ENCODE measurements at regions not wholly inside any gene's neighbourhood (a gene's known extent, or its start where the extent isn't known, plus 50 kb on each side); places are given as distances from the start of the nearest gene placed in this dataset.

GRCh38 chr15:96595951-96596350 lies 265.5 kb downstream of the NR2F2 start:
- Histone ChIP-seq H3K36me3 (ENCODE audit: control insufficient read depth, insufficient read depth, low read length) (no peaks in the 10 kb centered on the region), H3K4me3 (ENCODE audit: low read depth, low read length) (no peak overlapping the region), H3K9me3 (no peaks in the 10 kb centered on the region), H3K27me3 (replicated peaks; ENCODE audit: control insufficient read depth, insufficient read depth, low read length) (no peaks in the 10 kb centered on the region; the same call in 1 of the 2 replicates), H3K4me1 (no peaks in the 10 kb centered on the region)
- no peak overlapping the region for H3K4me3 Mint-ChIP-seq (ENCODE audit: unreplicated experiment)
- DNase-seq, result no peak
- H3K27me3 Mint-ChIP-seq (ENCODE audit: insufficient read depth, unreplicated experiment), result peaks cover 2% of the 10 kb centered on the region
- no peaks in the 10 kb centered on the region for H3K4me1 Mint-ChIP-seq (ENCODE audit: low read depth, unreplicated experiment)
- ChIA-PET POLR2A (no interaction called here), CTCF (no interaction called here)
- TF ChIP-seq CTCF (IDR thresholded peaks at IDR 0.05; ENCODE audit: insufficient read depth in 1 of 2, low read depth in 1 of 2, low read length in 1 of 2, severe bottlenecking in 1 of 2, unreplicated experiment in 1 of 2), result no peak
- H3K27ac Mint-ChIP-seq (ENCODE audit: unreplicated experiment), result no peak overlapping the region
- intact Hi-C loops (cut with micrococcal nuclease; ENCODE audit: unreplicated experiment), result no loop called here
- H3K36me3 Mint-ChIP-seq (ENCODE audit: insufficient read depth, unreplicated experiment), result no peaks in the 10 kb centered on the region
- no TSS peak for BruUV-seq (replicated peaks)
- no peaks in the 10 kb centered on the region for H3K9me3 Mint-ChIP-seq (ENCODE audit: unreplicated experiment)

GRCh38 chr15:96598514-96598913 lies 268.0 kb downstream of the NR2F2 start:
- Mint-ChIP-seq H3K9me3 (ENCODE audit: unreplicated experiment) (no peaks in the 10 kb centered on the region), H3K27ac (ENCODE audit: unreplicated experiment) (no peak overlapping the region), H3K4me3 (ENCODE audit: unreplicated experiment) (no peak overlapping the region), H3K4me1 (ENCODE audit: low read depth, unreplicated experiment) (no peaks in the 10 kb centered on the region), H3K36me3 (ENCODE audit: insufficient read depth, unreplicated experiment) (no peaks in the 10 kb centered on the region), H3K27me3 (ENCODE audit: insufficient read depth, unreplicated experiment) (no peaks in the 10 kb centered on the region)
- no peaks in the 10 kb centered on the region; the same call in 1 of the 2 replicates for H3K27me3 ChIP-seq (replicated peaks; ENCODE audit: control insufficient read depth, insufficient read depth, low read length)
- no peak for TF ChIP-seq CTCF (IDR thresholded peaks at IDR 0.05; ENCODE audit: insufficient read depth in 1 of 2, low read depth in 1 of 2, low read length in 1 of 2, severe bottlenecking in 1 of 2, unreplicated experiment in 1 of 2)
- H3K4me1 ChIP-seq, result no peaks in the 10 kb centered on the region
- no peak for DNase-seq
- no peaks in the 10 kb centered on the region for H3K9me3 ChIP-seq
- intact Hi-C loops (cut with micrococcal nuclease; ENCODE audit: unreplicated experiment), result no loop called here
- ChIA-PET CTCF (no interaction called here), POLR2A (no interaction called here)
- H3K4me3 ChIP-seq (ENCODE audit: low read depth, low read length), result no peak overlapping the region
- no peaks in the 10 kb centered on the region for H3K36me3 ChIP-seq (ENCODE audit: control insufficient read depth, insufficient read depth, low read length)
- no TSS peak for BruUV-seq (replicated peaks)

- POLR2A ChIA-PET, result no interaction called here
- Mint-ChIP-seq H3K4me1 (ENCODE audit: low read depth, unreplicated experiment) (no peaks in the 10 kb centered on the region), H3K27ac (ENCODE audit: unreplicated experiment) (no peak overlapping the region), H3K9me3 (ENCODE audit: unreplicated experiment) (no peaks in the 10 kb centered on the region), H3K27me3 (ENCODE audit: insufficient read depth, unreplicated experiment) (no peaks in the 10 kb centered on the region), H3K4me3 (ENCODE audit: unreplicated experiment) (no peak overlapping the region), H3K36me3 (ENCODE audit: insufficient read depth, unreplicated experiment) (no peaks in the 10 kb centered on the region)
- H3K4me3 ChIP-seq (ENCODE audit: low read depth, low read length), result no peak overlapping the region
- CTCF ChIA-PET, result no interaction called here
- H3K27me3 ChIP-seq (replicated peaks; ENCODE audit: control insufficient read depth, insufficient read depth, low read length), result no peaks in the 10 kb centered on the region; the same call in 1 of the 2 replicates
- TF ChIP-seq CTCF (IDR thresholded peaks at IDR 0.05; ENCODE audit: insufficient read depth in 1 of 2, low read depth in 1 of 2, low read length in 1 of 2, severe bottlenecking in 1 of 2, unreplicated experiment in 1 of 2), result no peak
- BruUV-seq (replicated peaks), result no TSS peak
- no peaks in the 10 kb centered on the region for H3K4me1 ChIP-seq
- H3K9me3 ChIP-seq, result no peaks in the 10 kb centered on the region
- DNase-seq, result no peak
- no peaks in the 10 kb centered on the region for H3K36me3 ChIP-seq (ENCODE audit: control insufficient read depth, insufficient read depth, low read length)
- intact Hi-C loops (cut with micrococcal nuclease; ENCODE audit: unreplicated experiment), result no loop called here
These were observed 268.8 kb downstream of the NR2F2 start for GRCh38 chr15:96599268-96599667.
